ENCODE measurements at regions not wholly inside any gene's neighbourhood (a gene's known extent, or its start where the extent isn't known, plus 50 kb on each side); places are given as distances from the start of the nearest gene placed in this dataset.
"Not testable (repeated sequence)": the region's sequence is repeated elsewhere in the genome, so short reads cannot be mapped to it uniquely, and the experiment has no call there.

DNA sequence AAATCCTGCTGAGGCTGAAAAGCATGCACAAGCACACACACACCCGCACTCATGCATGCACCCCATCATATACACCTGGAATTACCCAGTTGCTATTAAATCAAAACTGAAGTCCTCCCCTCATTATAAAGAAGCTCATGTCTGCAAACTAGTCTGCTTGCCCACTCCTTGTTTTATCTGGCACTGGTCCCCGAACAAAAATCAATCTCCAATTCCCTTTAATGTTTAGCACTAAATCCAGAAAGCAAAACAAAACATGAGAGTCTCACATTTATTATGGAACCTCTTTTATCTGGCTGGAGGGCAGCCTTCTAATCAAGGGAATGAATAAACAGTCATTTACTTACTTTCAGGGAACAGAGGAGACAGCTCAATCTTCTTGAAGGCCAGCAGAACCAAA, 1093.4 kb upstream of the FLRT2 start:
- no peak for DNase-seq

DNA sequence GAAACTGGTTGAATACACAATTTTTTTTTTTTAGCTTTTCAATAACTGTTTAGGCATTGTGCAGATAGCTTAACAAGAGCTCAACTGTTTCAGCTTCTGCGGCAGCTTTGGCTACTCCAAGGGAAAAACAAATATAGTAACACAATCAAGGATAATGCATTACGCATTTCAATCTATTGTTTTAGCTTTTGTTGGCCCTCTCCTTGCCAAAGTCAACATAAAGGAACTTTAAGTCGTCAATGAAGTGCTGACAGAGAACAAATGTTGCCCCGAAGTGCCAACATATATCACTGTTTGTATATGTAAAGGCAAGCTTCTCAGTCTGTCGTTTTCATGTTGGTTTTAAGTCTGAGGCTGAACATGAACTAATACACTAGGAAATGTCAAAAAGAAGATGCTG, 1087.4 kb upstream of the FLRT2 start:
- no peak for DNase-seq

DNA sequence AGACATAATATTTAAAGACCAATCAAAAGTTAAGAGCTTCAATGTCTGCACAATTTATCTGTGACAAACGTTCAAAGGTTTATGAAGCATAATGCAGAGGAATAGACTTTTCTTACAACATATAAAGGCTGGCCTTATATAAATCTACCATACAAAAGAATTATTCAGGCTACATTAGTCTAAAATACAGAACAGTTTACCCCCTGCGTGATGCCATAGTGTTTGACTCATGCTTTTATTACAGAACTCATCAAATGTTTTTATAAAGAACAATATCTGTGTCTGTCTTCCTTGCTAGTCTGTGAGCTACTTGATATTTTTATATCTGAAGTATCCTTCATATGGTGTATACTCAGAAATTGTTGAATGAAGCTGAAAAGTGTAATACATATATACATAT, 1084.5 kb upstream of the FLRT2 start:
- DNase-seq = no peak

DNA sequence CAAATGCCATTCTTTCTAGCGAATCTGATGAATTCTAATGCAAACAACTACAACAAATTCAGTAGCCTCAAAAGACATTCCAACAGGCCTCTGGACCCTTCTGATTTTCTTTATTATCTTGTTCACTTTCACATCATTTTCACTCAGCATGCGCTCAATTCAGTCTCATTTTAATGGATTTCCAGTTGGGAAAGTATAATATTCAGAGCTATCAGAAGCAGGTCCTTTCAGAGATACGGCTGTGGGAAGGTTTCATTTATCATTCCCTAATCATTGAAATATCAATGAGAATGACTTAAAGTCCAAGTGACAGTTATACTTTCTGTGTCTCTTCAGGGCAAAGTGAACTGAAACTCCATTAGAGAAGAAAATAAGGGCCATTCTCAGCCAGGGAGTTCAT, 1083.7 kb upstream of the FLRT2 start:
- no peak for DNase-seq

DNA sequence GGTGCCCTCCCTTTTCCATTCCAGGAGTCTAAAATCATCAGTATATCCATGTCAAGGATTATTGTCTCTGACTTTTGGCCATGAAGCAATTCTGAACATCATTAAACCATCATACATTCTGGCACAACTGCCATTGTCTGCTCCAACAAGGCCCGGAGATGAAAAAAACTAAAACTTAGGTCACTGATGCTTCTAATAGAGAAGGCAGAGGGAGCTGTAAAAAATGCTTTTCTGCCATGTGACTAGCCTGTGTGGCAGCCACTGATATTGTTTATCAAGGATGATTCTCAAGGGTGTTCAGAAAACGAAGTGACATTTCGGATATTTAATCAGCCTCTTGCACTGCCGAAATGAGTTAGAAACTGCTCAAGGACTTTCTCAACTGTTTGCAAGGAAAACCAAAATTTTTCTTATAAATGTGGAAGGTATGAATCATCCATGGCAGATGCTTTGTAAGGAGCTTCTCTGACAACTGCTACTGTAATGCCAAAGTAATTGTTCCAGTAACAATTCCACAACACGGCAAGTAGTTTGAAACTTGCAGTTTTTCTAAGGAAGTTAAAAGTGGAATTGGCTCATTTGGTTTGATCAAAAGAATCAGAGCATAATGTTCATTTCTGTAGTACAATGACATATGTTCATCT, 1076.5 kb upstream of the FLRT2 start:
- DNase-seq = no peak

DNA sequence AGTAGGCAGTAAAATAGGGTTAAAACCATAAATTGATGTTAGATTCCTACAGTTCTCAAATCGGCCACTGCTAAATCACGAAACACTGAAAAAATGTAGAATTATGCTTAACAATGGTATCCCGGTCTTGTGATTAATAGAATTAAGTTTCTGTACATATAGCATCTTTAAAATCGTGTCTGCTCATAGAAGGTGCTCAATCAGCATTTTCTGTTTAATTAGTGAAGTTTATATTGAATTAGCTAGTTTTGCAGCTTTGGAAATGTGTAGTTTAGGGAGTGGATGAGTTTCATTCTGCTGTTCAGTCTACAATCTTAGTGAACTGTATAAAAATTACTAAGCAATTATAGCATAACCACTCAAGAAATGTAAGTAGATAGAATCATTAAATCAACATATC, 1075.8 kb upstream of the FLRT2 start:
- DNase-seq = no peak

DNA sequence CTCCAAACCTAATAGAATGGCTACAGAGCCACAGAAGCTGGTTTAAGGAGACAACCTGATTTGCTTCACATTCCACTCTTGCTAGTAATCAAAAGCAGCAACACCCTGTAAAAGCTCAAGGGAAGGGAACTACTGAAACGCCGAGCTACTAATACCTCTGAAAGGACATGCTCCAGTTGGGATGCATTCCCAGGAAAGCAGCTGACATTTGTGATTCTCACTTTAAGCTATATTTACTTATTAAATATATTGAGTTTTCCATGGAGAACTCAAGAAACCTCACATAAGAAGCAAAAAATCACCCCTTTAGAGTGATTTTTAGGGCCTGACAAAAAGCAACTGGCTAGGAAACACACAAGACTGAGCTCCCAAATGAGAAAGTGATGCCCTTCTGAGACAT, 1073.0 kb upstream of the FLRT2 start:
- no peak for DNase-seq

DNA sequence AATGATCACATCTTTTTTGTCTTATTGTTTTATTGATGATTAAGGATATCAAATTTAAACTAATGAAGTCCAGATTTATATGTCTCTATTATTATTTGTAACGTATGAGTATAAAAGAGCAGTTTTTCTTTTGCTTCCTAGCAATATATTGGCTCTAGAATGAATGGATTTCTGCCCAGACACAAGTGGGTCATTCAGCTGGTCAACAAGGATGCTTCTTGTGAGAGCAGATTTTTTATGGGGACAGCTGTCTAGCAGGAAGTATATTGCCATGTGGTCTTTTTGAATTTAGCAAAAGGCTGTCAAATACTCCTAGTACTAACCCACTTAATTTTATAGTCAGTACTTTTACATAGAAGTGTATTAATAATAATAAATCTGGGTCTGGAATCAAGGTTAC, 1071.1 kb upstream of the FLRT2 start:
- DNase-seq = peak; percentile 45

DNA sequence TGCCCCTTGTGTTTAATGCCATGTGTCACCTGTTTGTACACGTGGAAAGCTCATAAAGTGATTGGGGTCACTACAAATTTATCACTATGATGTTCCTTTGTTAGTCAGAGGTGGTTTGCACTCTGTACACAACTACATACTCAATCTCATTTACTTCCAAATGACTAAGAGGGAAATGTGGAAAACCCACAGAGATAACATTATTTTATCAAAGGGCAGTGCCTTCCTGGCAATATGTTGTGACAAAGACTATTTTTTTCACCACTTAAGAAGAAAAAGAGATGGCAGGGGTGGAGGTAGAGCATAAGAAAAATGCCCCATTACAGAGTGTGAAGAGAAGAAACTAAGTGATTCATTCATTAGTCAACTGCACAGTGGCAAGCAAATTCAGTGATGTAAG, 1064.1 kb upstream of the FLRT2 start:
- no peak for DNase-seq

DNA sequence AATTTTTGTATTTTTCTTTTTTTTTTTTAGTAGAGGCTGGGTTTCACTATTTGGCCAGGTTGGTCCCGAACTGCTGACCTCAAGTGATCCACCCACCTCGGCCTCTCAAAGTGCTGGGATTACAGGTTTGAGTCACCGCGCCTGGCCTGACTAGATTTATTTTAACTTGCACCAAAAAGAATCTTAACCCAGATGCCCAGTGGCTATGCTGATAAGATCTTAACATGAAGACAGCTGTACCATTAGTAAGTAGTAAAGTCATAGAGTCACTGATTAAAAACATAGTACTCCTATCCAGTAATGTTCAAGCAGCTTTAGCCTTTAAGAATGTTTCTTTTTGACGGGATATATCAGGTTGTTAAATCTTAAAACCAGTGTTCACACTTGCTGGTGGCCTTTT, 1061.8 kb upstream of the FLRT2 start:
- no peak for DNase-seq

DNA sequence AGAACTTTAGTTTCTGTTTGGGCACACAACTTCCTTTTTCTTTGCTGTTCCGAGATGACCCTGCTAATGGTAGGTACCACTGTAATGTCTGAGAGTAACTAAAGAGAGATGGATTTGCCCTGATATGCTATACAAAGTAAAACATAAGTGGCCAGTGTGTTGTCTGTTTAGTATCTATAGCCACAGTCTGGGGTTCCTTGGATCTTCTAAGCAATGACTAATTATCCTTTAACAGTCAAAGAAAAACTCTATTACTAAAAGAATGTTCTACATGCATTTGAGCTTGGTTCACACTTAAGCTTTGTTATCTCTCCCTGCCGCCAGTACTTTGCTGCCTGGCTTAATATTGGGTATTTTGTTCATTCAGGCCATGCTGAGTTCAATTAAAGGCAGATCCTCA, 1051.9 kb upstream of the FLRT2 start:
- no peak for DNase-seq

DNA sequence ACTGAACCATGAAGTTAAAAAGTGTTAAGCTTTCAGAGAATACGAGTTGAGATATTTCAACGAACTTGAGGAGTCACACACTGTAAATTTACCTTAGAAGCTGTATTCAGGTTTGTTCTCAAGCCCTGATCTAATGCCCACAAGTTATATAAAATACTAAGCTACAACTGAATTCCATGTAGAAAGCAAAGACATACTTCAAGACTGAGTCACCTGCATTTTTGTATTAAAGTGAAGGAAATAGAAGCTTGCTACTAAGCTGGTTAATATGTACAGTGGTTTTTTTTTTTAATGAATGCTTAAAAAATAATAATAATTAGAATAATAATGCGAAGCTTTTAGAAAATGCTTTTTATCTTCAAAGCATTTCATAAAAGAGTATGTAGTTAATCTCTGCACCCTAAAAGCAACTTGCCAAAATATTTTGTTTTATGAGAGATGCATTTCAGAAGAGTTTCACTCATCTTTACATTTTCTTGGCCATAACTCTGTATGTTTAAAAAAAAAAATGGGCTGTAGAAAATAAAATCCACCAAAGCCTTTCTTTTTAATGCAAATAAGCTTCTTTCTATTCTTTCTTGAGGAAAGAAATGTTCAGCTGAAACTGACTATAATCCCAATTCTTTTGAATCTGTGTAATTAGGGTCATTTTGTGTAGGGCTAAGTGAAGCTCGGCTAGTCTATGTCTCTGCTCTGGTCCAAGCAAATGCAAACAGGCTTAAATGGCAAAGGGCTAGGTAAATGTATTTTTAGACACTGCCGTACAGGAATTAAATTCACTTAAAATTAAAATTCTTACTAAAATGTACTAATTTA, 1047.5 kb upstream of the FLRT2 start:
- no peak for DNase-seq

DNA sequence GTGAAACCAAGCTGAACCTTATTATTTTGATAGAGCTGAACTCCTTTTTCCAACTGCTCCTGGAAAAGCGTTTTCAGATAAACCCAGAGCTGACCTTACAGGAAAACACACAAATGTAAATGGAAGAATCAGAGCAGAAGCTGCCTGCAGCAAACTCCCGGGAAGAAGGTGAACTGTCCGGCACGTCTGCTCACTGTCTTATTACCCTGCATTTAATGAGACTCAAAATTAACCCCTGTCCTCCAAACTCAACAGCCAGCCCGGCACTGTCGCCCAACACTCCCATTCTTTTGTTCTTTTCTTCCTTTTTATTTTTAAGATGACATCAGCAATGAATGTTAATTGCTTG, 1046.9 kb upstream of the FLRT2 start:
- DNase-seq = no peak

DNA sequence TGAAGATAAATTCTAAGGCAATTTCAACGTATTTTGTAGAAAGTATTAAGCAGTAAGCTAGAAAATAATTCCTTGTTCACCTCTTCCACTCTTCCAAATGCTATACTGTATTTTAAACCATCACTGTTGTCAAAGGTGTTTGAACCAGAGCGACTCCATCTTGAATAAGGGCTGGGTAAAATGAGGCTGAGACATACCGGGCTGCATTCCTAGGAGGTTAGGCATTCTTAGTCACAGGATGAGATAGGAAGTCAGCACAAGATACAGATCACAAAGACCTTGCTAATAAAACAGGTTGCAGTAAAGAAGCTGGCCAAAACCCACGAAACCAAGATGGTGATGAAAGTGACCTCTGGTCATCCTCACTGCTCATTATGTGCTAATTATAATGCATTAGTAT, 1045.7 kb upstream of the FLRT2 start:
- DNase-seq = not testable (repeated sequence)

DNA sequence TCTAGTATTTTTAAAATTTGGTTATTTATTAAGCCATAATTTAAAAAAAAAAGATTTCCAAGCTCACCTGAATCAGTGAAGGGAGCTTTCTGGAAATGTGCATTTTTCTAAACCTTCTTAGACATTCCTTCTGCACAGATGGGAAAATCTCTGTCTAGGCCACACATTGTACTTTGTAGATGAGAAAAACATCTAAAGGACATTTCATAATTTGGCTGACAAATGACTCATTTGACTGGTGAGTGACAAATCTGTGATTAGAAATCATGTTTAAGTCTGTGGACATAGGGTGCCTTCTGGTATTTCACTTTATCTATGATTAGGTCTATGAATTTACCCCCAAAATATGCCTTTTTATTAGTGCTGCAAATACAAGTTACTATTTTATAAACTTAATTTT, 1044.9 kb upstream of the FLRT2 start:
- no peak for DNase-seq

DNA sequence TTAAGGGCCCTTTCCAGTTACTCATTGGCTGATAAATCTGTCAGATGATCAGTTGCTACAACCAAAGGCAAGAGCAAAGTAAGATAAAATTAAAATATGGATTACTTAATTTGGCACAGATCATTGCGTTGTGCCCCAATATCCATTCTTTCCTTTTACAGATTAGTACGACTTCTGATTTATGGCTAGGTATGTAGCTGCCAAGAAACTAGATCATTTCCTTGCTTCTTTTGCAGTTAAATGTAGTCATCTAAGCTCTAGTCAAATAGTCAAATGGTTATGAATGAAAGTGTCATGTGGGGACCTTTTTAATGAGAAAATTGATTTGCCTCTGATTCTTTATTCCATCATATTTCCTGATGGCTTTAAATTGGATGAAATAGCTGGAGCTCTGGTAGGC, 1039.9 kb upstream of the FLRT2 start:
- no peak for DNase-seq

DNA sequence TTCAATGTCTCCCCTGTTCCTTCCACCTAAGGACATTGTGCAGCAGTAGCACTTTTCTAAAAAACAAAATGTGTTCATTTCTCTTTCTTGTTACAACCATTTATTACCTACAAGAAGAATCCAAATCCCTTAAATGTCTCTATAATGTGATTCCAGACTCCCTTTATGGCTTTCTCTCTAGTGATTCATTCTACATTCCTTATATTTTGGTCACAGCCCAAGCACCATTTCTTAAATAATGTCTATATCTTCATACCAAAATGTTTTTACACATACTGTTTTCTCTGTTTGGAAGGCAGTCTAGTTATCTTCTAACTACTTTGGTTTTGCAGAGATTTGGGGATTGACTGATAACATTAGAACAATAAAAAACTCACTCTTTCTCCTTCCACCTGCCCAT, 1037.3 kb upstream of the FLRT2 start:
- DNase-seq = no peak

DNA sequence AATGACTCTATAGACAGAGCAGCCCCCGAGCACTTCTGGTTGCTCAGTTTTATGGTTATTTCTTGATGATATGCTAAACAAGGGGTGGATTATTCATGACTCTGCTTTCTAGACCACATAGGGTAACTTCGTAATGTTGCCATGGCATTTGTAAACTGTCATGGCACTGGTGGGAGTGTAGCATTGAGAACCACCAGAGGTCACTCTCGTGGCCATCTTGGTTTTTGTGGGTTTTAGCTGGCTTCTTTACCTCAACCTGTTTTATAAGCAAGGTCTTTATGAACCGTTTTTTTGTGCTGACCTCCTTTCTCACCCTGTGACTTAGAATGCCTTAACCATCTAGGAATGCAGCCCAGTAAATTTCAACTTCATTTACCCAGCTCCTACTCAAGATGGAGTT, 1036.2 kb upstream of the FLRT2 start:
- DNase-seq = no peak

DNA sequence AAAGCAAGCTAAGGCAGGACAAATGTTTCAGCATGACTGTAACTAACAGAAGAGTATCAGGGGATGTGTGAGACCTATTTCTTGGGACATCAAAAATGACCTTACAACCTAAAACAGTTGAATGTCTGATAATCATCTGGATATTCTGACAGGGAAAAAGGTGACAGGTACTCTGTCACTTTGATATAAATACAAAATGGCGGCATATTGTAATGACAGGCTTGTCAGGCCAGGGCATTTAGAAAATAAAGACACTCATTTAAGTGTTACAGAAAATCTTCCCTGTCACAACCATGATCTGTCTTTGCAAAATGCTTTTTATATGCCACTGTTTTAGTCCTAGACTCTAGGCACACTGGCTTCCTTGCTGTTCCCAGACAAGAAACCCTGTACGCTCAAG, 1033.3 kb upstream of the FLRT2 start:
- DNase-seq = no peak

DNA sequence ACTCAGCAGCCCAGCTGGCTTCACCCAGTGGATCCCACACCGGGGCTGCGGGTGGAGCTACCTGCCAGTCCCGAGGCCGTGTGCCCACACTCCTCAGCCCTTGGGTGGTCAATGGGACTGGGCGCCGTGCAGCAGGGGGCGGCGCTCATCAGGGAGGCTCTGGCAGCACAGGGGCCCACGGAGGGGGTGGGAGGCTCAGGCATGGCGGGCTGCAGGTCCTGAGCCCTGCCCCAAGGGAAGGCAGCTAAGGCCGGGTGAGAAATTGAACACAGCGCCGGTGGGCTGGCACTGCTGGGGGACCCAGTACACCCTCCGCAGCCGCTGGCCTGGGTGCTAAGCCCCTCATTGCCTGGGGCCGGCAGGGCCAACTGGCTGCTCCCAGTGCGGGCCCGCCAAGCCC, 1017.1 kb upstream of the FLRT2 start:
- not testable (repeated sequence) for DNase-seq

DNA sequence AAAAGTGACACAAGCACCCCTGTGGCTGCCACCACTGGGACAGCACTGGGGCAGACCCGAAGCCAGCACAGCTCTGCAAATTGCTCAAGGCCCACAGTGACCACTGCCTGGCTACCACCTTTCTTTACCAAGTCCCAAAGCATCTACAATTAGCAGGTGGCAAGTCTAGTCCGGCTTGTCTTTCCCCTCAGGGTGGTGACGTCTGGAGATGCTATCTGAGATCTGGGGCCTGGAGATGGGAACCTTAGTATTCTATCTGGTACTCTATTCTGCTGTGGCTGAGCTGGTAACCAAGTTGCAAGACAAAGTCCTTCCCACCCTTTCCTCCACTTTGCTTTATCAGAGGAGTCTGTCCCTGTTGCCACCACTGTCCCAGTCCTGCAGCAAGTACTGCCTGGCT, 1010.1 kb upstream of the FLRT2 start:
- DNase-seq = no peak

DNA sequence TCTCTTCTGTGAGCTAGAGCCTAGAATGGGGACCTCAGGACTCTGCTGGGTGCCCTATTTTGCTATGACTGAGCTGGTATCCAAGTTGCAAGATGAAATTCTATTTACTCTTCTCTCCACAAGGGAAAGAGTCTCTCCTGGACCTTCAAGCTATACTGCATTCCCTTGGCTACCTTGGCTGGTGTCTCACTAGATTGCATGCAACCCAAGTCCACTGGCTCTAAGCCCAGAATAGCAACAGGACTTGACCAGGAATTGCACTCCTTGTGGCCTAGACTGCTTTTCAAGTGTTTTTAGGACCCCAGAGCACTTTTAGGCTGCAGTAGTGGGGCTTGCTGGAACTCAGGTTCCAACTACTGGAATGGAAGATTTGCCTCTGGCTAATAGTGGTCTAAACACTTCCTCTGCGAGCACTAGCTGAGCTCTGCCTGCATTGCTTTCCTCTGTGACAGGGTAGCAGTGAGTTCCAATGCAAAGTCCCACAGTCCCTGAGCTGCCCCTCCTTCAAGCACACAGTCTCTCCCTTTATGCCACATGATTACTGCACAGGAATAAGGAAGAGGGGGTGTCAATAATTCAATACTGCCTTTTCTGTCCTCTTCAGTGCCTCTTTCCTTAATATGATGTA, 1009.1 kb upstream of the FLRT2 start:
- DNase-seq = no peak

DNA sequence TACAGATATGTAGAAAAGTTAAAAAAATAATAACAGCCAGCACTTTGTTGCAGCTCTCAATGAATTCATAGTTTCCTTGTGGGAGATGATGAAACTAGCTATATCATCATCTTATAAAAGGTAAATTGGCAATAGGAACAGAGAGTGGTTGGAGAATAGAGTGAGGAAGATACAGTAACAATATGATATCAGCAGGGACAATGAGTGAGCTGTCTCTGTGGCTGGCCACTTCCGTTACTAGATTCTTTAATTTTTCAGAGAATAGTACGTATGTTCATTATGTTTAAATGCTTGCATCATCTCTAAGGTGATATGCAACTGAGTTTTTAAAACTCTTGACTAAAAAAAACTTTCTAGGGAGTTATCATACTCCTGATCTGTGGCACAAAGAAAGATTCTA, 1006.2 kb upstream of the FLRT2 start:
- no peak for DNase-seq

DNA sequence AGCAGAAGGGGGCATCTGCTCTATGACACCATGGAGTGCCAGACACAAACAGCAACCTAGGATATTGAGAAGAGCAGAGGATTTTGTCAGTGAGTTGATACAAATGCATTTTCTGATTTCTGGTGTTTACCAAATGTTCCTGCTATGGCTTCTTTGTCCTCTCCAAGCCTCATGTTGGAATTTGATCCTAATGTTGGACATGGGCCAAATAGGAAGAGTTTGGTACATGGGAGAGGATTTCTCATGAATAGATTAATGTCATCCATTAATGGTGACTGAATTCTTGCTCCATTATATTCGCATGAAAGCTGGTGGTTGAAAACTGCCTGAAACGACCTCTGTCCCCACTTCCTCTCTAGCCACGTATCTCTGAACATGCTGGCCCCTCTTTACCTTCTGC, 1002.2 kb upstream of the FLRT2 start:
- DNase-seq = no peak

DNA sequence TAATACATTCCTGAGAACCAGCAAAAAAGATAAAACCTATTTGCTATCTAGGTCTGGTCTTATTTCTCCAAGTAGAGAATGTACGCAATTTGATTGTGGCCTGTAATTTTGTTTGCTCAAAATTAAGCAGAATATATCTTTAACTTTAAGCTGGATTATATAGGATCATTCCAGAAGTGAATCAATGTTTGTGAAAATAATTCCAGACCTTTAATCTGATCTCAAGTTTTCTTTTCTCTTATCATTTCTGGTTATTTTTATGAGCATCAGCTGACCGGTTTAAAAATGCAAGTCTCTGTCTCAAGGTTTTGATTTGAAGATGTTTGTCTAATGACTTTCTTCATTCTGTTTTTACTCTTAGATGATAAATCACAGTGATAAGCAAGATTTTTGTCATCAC, 997.9 kb upstream of the FLRT2 start:
- no peak for DNase-seq
